Activated CD8-positive, alpha-beta T cell treated with anti-CD3 and anti-CD28 coated beads, Interleukin-2, amount 10 ng/mL, durations not matched to agents 7 days and 5 days (primary cell): ENCODE measurements at regions not wholly inside any gene's neighbourhood (a gene's known extent, or its start where the extent isn't known, plus 50 kb on each side); places are given as distances from the start of the nearest gene placed in this dataset.

Source experiments
- ATAC-seq: fragments of 150-1000 bp; cut with Tn5 transposase; one replicate; pipeline ENCODE4 v1.10.0; 2021; ENCODE audit warnings: moderate library complexity
- CTCF ChIA-PET: fragments of 350-600 bp; sonication (Branson Sonifier 250); formaldehyde crosslinking; loops from one replicate; lab custom pipeline; 2021; ENCODE audit warnings: antibody characterized with exemption; lab: Charles Lee
- POLR2A ChIA-PET: fragments of 350-600 bp; sonication (Branson Sonifier 250); formaldehyde crosslinking; loops from one replicate; lab custom pipeline; 2021; ENCODE audit warnings: antibody characterized with exemption; lab: Charles Lee
- DNase-seq: peaks from one replicate; pipeline ENCODE4 v3.0.0-alpha.2; 2020
- H3K27ac Mint-ChIP-seq: one replicate; pipeline ENCODE4 v1.8.0; 2021; ENCODE audit warnings: mild to moderate bottlenecking, mixed read lengths
- H3K27me3 Mint-ChIP-seq: one replicate; pipeline ENCODE4 v1.8.0; 2021; ENCODE audit warnings: low read depth, mixed read lengths
- H3K36me3 Mint-ChIP-seq: one replicate; pipeline ENCODE4 v1.8.0; 2021; ENCODE audit warnings: low read depth, mixed read lengths
- H3K4me1 Mint-ChIP-seq: one replicate; pipeline ENCODE4 v1.8.0; 2021; ENCODE audit warnings: low read depth, mixed read lengths
- H3K4me3 Mint-ChIP-seq: one replicate; pipeline ENCODE4 v1.8.0; 2021; ENCODE audit warnings: mild to moderate bottlenecking, mixed read lengths
- H3K9me3 Mint-ChIP-seq: one replicate; pipeline ENCODE4 v1.8.0; 2022; ENCODE audit warnings: mixed read lengths; ENCODE audit not compliant: insufficient read depth

GRCh38 chr21:36247316-36248010 is 72.5 kb upstream of the MORC3 start:
- CTCF ChIA-PET, result interaction anchor here (0.6 kb wide), 1 partner anchor 74 kb away, joined by 3 read pairs; no protein-coding TSS in a partner anchor
- DNase-seq (no peak), ATAC-seq (no peak)
- Mint-ChIP-seq H3K4me1 (peaks cover 18% of the 10 kb centered on the region), H3K36me3 (peaks cover 59% of the 10 kb centered on the region), H3K27me3 (no peaks in the 10 kb centered on the region), H3K9me3 (no peaks in the 10 kb centered on the region), H3K4me3 (no peak overlapping the region), H3K27ac (no peak overlapping the region)
- POLR2A ChIA-PET, result no interaction called here

GRCh38 chr21:36249576-36250422 is 70.2 kb upstream of the MORC3 start:
- POLR2A ChIA-PET, result interaction anchor here (0.7 kb wide), 1 partner anchor 70 kb away, joined by 4 read pairs; the partner anchor contains the start of gene MORC3
- no peaks in the 10 kb centered on the region for H3K27me3 Mint-ChIP-seq

GRCh38 chr21:36250423-36251075 is 69.4 kb upstream of the MORC3 start:
- peaks cover 26% of the 10 kb centered on the region for H3K4me1 Mint-ChIP-seq
- peaks cover 66% of the 10 kb centered on the region for H3K36me3 Mint-ChIP-seq
- H3K27ac Mint-ChIP-seq, result peak overlapping the region; percentile 84
- no peak for ATAC-seq
- H3K9me3 Mint-ChIP-seq, result no peaks in the 10 kb centered on the region
- H3K27me3 Mint-ChIP-seq, result no peaks in the 10 kb centered on the region
- ChIA-PET CTCF (no interaction called here), POLR2A (interaction anchor here (0.5 kb wide), 1 partner anchor 69 kb away, joined by 3 read pairs; no protein-coding TSS in a partner anchor)
- DNase-seq, result no peak
- H3K4me3 Mint-ChIP-seq, result no peak overlapping the region

More at GRCh38 chr21:36249576-36250422, 70.2 kb upstream of the MORC3 start:
- DNase-seq, result no peak
- CTCF ChIA-PET, result interaction anchor here (1.1 to 1.3 kb wide), 2 partner anchors 72 to 95 kb away, joined by 3 read pairs; no protein-coding TSS in a partner anchor
- Mint-ChIP-seq H3K4me3 (no peak overlapping the region), H3K36me3 (peaks cover 69% of the 10 kb centered on the region), H3K27ac (peak overlapping the region; percentile 84), H3K9me3 (no peaks in the 10 kb centered on the region), H3K4me1 (peaks cover 26% of the 10 kb centered on the region)
- no peak for ATAC-seq

GRCh38 chr21:36254106-36254941 is 65.7 kb upstream of the MORC3 start:
- Mint-ChIP-seq H3K36me3 (peaks cover 49% of the 10 kb centered on the region), H3K4me1 (peaks cover 20% of the 10 kb centered on the region), H3K27ac (peak overlapping the region; percentile 35), H3K9me3 (no peaks in the 10 kb centered on the region), H3K27me3 (no peaks in the 10 kb centered on the region), H3K4me3 (no peak overlapping the region)
- no peak for ATAC-seq
- CTCF ChIA-PET, result interaction anchor here (0.9 to 2.8 kb wide), 2 partner anchors 66 to 77 kb away, joined by 3 to 13 read pairs; partner anchors contain the start of gene MORC3
- POLR2A ChIA-PET, result no interaction called here
- DNase-seq, result no peak

GRCh38 chr21:36255663-36256062 is 64.3 kb upstream of the MORC3 start:
- Mint-ChIP-seq H3K4me3 (no peak overlapping the region), H3K4me1 (peaks cover 22% of the 10 kb centered on the region), H3K36me3 (peaks cover 47% of the 10 kb centered on the region), H3K27me3 (no peaks in the 10 kb centered on the region), H3K9me3 (no peaks in the 10 kb centered on the region), H3K27ac (no peak overlapping the region)
- ATAC-seq (no peak), DNase-seq (no peak)
- ChIA-PET POLR2A (no interaction called here), CTCF (interaction anchor here (1.1 to 2.8 kb wide), 2 partner anchors 65 to 75 kb away, joined by 3 to 13 read pairs; partner anchors contain the start of gene MORC3)

- DNase-seq (no peak), ATAC-seq (no peak)
- Mint-ChIP-seq H3K4me1 (peaks cover 25% of the 10 kb centered on the region), H3K9me3 (no peaks in the 10 kb centered on the region), H3K36me3 (peaks cover 44% of the 10 kb centered on the region), H3K4me3 (no peak overlapping the region), H3K27me3 (no peaks in the 10 kb centered on the region), H3K27ac (no peak overlapping the region)
- ChIA-PET POLR2A (interaction anchor here (0.9 kb wide), 1 partner anchor 62 kb away, joined by 3 read pairs; the partner anchor contains the start of gene MORC3), CTCF (interaction anchor here (1.4 kb wide), 2 partner anchors 31 to 116 kb away, joined by 3 read pairs; no protein-coding TSS in a partner anchor)
Measured at GRCh38 chr21:36257657-36258056, 62.3 kb upstream of the MORC3 start.

GRCh38 chr21:36260030-36260787 is 59.8 kb upstream of the MORC3 start:
- peak; percentile 87 for ATAC-seq
- CTCF ChIA-PET, result interaction anchor here (1.0 to 3.5 kb wide), 9 partner anchors 11 to 110 kb away, joined by 3 to 27 read pairs (median 4); partner anchors contain the start of gene MORC3
- H3K9me3 Mint-ChIP-seq, result no peaks in the 10 kb centered on the region
- H3K36me3 Mint-ChIP-seq, result peaks cover 37% of the 10 kb centered on the region
- DNase-seq, result peak; percentile 72
- H3K27ac Mint-ChIP-seq, result peak overlapping the region; percentile 91
- POLR2A ChIA-PET, result interaction anchor here (0.6 to 1.2 kb wide), 5 partner anchors 38 to 106 kb away, joined by 3 to 5 read pairs (median 4); partner anchors contain the start of gene MORC3
- H3K27me3 Mint-ChIP-seq, result no peaks in the 10 kb centered on the region
- H3K4me1 Mint-ChIP-seq, result peaks cover 15% of the 10 kb centered on the region
- peak overlapping the region; percentile 73 for H3K4me3 Mint-ChIP-seq

GRCh38 chr21:36260802-36261201 is 59.2 kb upstream of the MORC3 start:
- DNase-seq (no peak), ATAC-seq (no peak)
- ChIA-PET POLR2A (interaction anchor here (0.6 to 1.2 kb wide), 2 partner anchors 36 to 59 kb away, joined by 4 to 7 read pairs; partner anchors contain the start of gene MORC3), CTCF (interaction anchor here (1.0 to 3.5 kb wide), 7 partner anchors 18 to 108 kb away, joined by 3 to 27 read pairs (median 4); partner anchors contain the start of gene MORC3)
- Mint-ChIP-seq H3K4me1 (peaks cover 15% of the 10 kb centered on the region), H3K9me3 (no peaks in the 10 kb centered on the region), H3K4me3 (peak overlapping the region; percentile 73), H3K27me3 (no peaks in the 10 kb centered on the region), H3K27ac (peak overlapping the region; percentile 91), H3K36me3 (peaks cover 35% of the 10 kb centered on the region)

- peaks cover 15% of the 10 kb centered on the region for H3K4me1 Mint-ChIP-seq
- ATAC-seq (no peak), DNase-seq (no peak)
- no peaks in the 10 kb centered on the region for H3K27me3 Mint-ChIP-seq
- no peak overlapping the region for H3K27ac Mint-ChIP-seq
- H3K36me3 Mint-ChIP-seq, result peaks cover 34% of the 10 kb centered on the region
- ChIA-PET CTCF (interaction anchor here (1.6 to 3.5 kb wide), 4 partner anchors 19 to 69 kb away, joined by 4 to 27 read pairs (median 4); partner anchors contain the start of gene MORC3), POLR2A (interaction anchor here (0.6 to 1.2 kb wide), 2 partner anchors 36 to 58 kb away, joined by 4 to 7 read pairs; partner anchors contain the start of gene MORC3)
- H3K9me3 Mint-ChIP-seq, result no peaks in the 10 kb centered on the region
- no peak overlapping the region for H3K4me3 Mint-ChIP-seq
Measured at GRCh38 chr21:36261459-36261858, 58.5 kb upstream of the MORC3 start.
